ENCODE measurements at regions not wholly inside any gene's neighbourhood (a gene's known extent, or its start where the extent isn't known, plus 50 kb on each side); places are given as distances from the start of the nearest gene placed in this dataset.
"Not testable (repeated sequence)": the region's sequence is repeated elsewhere in the genome, so short reads cannot be mapped to it uniquely, and the experiment has no call there.

- Histone ChIP-seq H3K27ac (ENCODE audit: low read depth, low read length) (no peak overlapping the region), H3K9ac (ENCODE audit: low read length) (no peak overlapping the region), H3K4me3 (ENCODE audit: low read length) (no peak overlapping the region), H3K4me1 (ENCODE audit: control insufficient read depth, insufficient read depth, low read length) (no peaks in the 10 kb centered on the region), H3K36me3 (ENCODE audit: control insufficient read depth, insufficient read depth, low read length) (no peaks in the 10 kb centered on the region), H3K27me3 (ENCODE audit: control insufficient read depth, insufficient read depth, low read length) (no peaks in the 10 kb centered on the region)
Observed at GRCh38 chr7:131773413-131773812, 217.0 kb upstream of the PODXL start.

DNA sequence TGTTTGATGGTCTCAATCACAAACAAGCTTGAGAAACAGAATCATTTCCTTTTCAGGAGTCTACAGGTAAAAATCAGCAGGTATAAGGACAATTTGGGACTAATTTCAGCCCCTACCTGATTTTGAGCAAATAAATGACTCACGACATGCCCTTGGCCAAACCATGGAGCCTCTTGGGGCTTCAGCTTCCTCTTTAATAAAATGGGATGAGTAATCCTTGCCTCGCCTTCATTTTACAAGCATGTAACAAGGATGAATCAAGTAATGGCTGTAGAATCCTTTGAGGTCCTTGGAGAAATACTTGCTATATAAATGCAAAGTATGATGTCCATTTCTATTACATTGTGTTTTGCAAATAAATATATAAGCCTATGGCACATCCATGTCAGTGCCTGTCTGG lies 212.8 kb upstream of the PODXL start:
- H3K4me3 ChIP-seq (ENCODE audit: low read length): no peak overlapping the region
- H3K36me3 ChIP-seq (ENCODE audit: control insufficient read depth, insufficient read depth, low read length): no peaks in the 10 kb centered on the region
- H3K4me1 ChIP-seq (ENCODE audit: control insufficient read depth, insufficient read depth, low read length): no peaks in the 10 kb centered on the region
- H3K27ac ChIP-seq (ENCODE audit: low read depth, low read length): no peak overlapping the region
- H3K27me3 ChIP-seq (ENCODE audit: control insufficient read depth, insufficient read depth, low read length): no peaks in the 10 kb centered on the region
- H3K9ac ChIP-seq (ENCODE audit: low read length): no peak overlapping the region

DNA sequence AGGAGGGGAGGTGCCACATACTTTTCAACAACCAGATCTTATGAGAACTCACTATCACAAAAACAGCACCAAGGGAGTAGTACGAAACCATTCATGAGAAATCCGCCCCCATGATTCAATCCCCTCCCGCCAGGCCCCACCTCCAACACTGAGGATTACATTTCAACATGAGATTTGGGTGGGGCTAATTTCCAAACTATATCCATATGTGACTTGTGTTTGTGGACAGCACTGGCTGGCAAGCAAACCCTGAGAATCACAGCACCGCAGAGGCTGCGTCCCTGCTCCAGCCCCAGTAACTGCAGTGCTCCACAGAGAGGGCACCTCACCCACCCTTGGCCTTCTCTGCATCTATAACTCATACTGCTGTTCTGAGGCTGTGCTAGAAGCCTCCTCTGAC lies 211.2 kb upstream of the PODXL start:
- Histone ChIP-seq H3K4me3 (ENCODE audit: low read length) (no peak overlapping the region), H3K9ac (ENCODE audit: low read length) (no peak overlapping the region), H3K27me3 (ENCODE audit: control insufficient read depth, insufficient read depth, low read length) (no peaks in the 10 kb centered on the region), H3K36me3 (ENCODE audit: control insufficient read depth, insufficient read depth, low read length) (no peaks in the 10 kb centered on the region), H3K27ac (ENCODE audit: low read depth, low read length) (no peak overlapping the region), H3K4me1 (ENCODE audit: control insufficient read depth, insufficient read depth, low read length) (no peaks in the 10 kb centered on the region)

GRCh38 chr7:131765575-131765974 lies 209.1 kb upstream of the PODXL start:
- Histone ChIP-seq H3K27me3 (ENCODE audit: control insufficient read depth, insufficient read depth, low read length) (no peaks in the 10 kb centered on the region), H3K36me3 (ENCODE audit: control insufficient read depth, insufficient read depth, low read length) (no peaks in the 10 kb centered on the region), H3K4me1 (ENCODE audit: control insufficient read depth, insufficient read depth, low read length) (no peaks in the 10 kb centered on the region), H3K4me3 (ENCODE audit: low read length) (no peak overlapping the region), H3K9ac (ENCODE audit: low read length) (no peak overlapping the region), H3K27ac (ENCODE audit: low read depth, low read length) (no peak overlapping the region)

GRCh38 chr7:131764143-131764775 lies 207.8 kb upstream of the PODXL start:
- Histone ChIP-seq H3K27me3 (ENCODE audit: control insufficient read depth, insufficient read depth, low read length) (no peaks in the 10 kb centered on the region), H3K27ac (ENCODE audit: low read depth, low read length) (no peak overlapping the region), H3K4me1 (ENCODE audit: control insufficient read depth, insufficient read depth, low read length) (no peaks in the 10 kb centered on the region), H3K9ac (ENCODE audit: low read length) (no peak overlapping the region), H3K4me3 (ENCODE audit: low read length) (no peak overlapping the region), H3K36me3 (ENCODE audit: control insufficient read depth, insufficient read depth, low read length) (no peaks in the 10 kb centered on the region)

DNA sequence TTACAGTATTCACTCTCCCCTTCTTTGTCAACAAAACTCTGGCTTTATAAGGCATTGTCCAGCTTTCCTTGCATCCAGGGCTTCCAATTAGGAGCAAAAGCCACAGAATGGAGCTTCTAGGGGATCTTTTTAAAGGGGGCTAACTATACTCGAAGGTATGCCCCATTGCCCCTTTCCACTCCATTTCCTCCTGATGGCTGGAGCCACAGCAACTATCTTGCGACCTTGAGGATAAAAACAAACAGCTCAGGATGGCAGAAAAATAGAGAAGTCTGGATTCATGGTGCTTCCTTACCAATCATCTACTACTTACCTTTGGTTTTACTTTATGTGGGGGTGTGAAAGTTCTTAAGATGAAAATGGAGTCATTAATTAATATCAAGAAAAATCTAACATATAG lies 206.3 kb upstream of the PODXL start:
- H3K36me3 ChIP-seq (ENCODE audit: control insufficient read depth, insufficient read depth, low read length): no peaks in the 10 kb centered on the region
- H3K9ac ChIP-seq (ENCODE audit: low read length): no peak overlapping the region
- H3K27me3 ChIP-seq (ENCODE audit: control insufficient read depth, insufficient read depth, low read length): no peaks in the 10 kb centered on the region
- no peak overlapping the region for H3K4me3 ChIP-seq (ENCODE audit: low read length)
- H3K27ac ChIP-seq (ENCODE audit: low read depth, low read length): no peak overlapping the region
- no peaks in the 10 kb centered on the region for H3K4me1 ChIP-seq (ENCODE audit: control insufficient read depth, insufficient read depth, low read length)

- not testable (repeated sequence) for H3K36me3 ChIP-seq (ENCODE audit: control insufficient read depth, insufficient read depth, low read length); H3K4me3 ChIP-seq (ENCODE audit: low read length); H3K9ac ChIP-seq (ENCODE audit: low read length)
Observed at GRCh38 chr7:131755801-131756200, 199.4 kb upstream of the PODXL start.

DNA sequence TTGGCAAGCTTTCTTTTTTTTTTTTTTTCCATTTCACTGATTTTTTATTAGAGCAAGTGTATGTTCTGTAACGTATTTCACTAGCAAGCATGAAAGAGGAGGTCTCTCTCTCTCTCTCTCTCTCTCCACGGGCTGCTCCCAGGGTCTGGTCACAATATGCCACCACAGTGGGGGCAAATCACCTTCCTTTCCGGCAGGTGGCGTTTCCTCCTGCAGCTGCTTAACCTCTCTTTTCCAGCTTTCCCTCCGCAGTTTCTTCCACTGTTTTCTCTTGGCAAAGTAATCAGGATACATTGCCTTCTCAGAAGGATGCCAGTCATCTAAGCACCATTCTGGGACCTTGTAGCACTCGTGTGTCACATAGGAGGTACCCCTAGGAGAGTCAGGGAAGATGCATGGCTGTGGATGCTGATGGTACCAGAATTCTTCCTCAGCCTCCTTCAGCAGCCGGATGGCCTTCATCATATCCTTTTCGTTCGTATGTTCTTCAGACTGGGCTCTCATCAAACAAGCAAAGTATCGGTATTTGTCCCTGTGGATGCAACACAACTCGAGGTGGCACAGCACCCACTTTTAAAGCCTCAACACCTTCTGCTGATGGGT lies 197.3 kb upstream of the PODXL start:
- Histone ChIP-seq H3K4me3 (ENCODE audit: low read length) (no peak overlapping the region), H3K36me3 (ENCODE audit: control insufficient read depth, insufficient read depth, low read length) (no peaks in the 10 kb centered on the region), H3K27ac (ENCODE audit: low read depth, low read length) (no peak overlapping the region), H3K27me3 (ENCODE audit: control insufficient read depth, insufficient read depth, low read length) (no peaks in the 10 kb centered on the region), H3K4me1 (ENCODE audit: control insufficient read depth, insufficient read depth, low read length) (no peaks in the 10 kb centered on the region), H3K9ac (ENCODE audit: low read length) (no peak overlapping the region)

More at GRCh38 chr7:131755801-131756200, 199.4 kb upstream of the PODXL start:
- not testable (repeated sequence) for H3K27ac ChIP-seq (ENCODE audit: low read depth, low read length); H3K4me1 ChIP-seq (ENCODE audit: control insufficient read depth, insufficient read depth, low read length); H3K27me3 ChIP-seq (ENCODE audit: control insufficient read depth, insufficient read depth, low read length)

- Histone ChIP-seq H3K27ac (ENCODE audit: low read depth, low read length) (no peak overlapping the region), H3K4me1 (ENCODE audit: control insufficient read depth, insufficient read depth, low read length) (no peaks in the 10 kb centered on the region), H3K27me3 (ENCODE audit: control insufficient read depth, insufficient read depth, low read length) (no peaks in the 10 kb centered on the region), H3K36me3 (ENCODE audit: control insufficient read depth, insufficient read depth, low read length) (no peaks in the 10 kb centered on the region), H3K9ac (ENCODE audit: low read length) (no peak overlapping the region), H3K4me3 (ENCODE audit: low read length) (no peak overlapping the region)
Observed at GRCh38 chr7:131747658-131748232, 191.3 kb upstream of the PODXL start.

GRCh38 chr7:131745390-131746248 lies 189.2 kb upstream of the PODXL start:
- Histone ChIP-seq H3K27me3 (ENCODE audit: control insufficient read depth, insufficient read depth, low read length) (no peaks in the 10 kb centered on the region), H3K27ac (ENCODE audit: low read depth, low read length) (no peak overlapping the region), H3K9ac (ENCODE audit: low read length) (no peak overlapping the region), H3K36me3 (ENCODE audit: control insufficient read depth, insufficient read depth, low read length) (no peaks in the 10 kb centered on the region), H3K4me1 (ENCODE audit: control insufficient read depth, insufficient read depth, low read length) (no peaks in the 10 kb centered on the region), H3K4me3 (ENCODE audit: low read length) (no peak overlapping the region)

- Histone ChIP-seq H3K36me3 (ENCODE audit: control insufficient read depth, insufficient read depth, low read length) (no peaks in the 10 kb centered on the region), H3K27me3 (ENCODE audit: control insufficient read depth, insufficient read depth, low read length) (peaks cover 2% of the 10 kb centered on the region), H3K4me3 (ENCODE audit: low read length) (no peak overlapping the region), H3K27ac (ENCODE audit: low read depth, low read length) (no peak overlapping the region), H3K4me1 (ENCODE audit: control insufficient read depth, insufficient read depth, low read length) (no peaks in the 10 kb centered on the region), H3K9ac (ENCODE audit: low read length) (no peak overlapping the region)
Observed at GRCh38 chr7:131741446-131741845, 185.0 kb upstream of the PODXL start.

- Histone ChIP-seq H3K9ac (ENCODE audit: low read length) (no peak overlapping the region), H3K27me3 (ENCODE audit: control insufficient read depth, insufficient read depth, low read length) (peaks cover 2% of the 10 kb centered on the region), H3K4me1 (ENCODE audit: control insufficient read depth, insufficient read depth, low read length) (peaks cover 2% of the 10 kb centered on the region), H3K4me3 (ENCODE audit: low read length) (no peak overlapping the region), H3K27ac (ENCODE audit: low read depth, low read length) (no peak overlapping the region), H3K36me3 (ENCODE audit: control insufficient read depth, insufficient read depth, low read length) (no peaks in the 10 kb centered on the region)
Observed at GRCh38 chr7:131737746-131738465, 181.5 kb upstream of the PODXL start.

Data from rectal smooth muscle tissue (tissue), 1 donor.